ENCODE measurements at regions not wholly inside any gene's neighbourhood (a gene's known extent, or its start where the extent isn't known, plus 50 kb on each side); places are given as distances from the start of the nearest gene placed in this dataset.

- TF ChIP-seq CEBPB (IDR thresholded peaks at IDR 0.05) (no peak), USF1 (IDR thresholded peaks at IDR 0.05) (no peak), TCF12 (IDR thresholded peaks at IDR 0.05; ENCODE audit: low read depth) (no peak), EP300 (IDR thresholded peaks at IDR 0.05; ENCODE audit: borderline replicate concordance) (no peak)
Measured at GRCh38 chr3:4030624-4031023, 231.4 kb downstream of the LRRN1 start.

- TF ChIP-seq TEAD4 (IDR thresholded peaks at IDR 0.05), result no peak
- no peak for TF ChIP-seq CREB1 (IDR thresholded peaks at IDR 0.05; ENCODE audit: low read depth)
- TF ChIP-seq ZBTB7A (IDR thresholded peaks at IDR 0.05; ENCODE audit: low read depth), result no peak
- TF ChIP-seq REST (IDR thresholded peaks at IDR 0.05; ENCODE audit: low read depth), result no peak
- no peak for TF ChIP-seq YY1 (IDR thresholded peaks at IDR 0.05; ENCODE audit: low read depth)
- no peak for TF ChIP-seq EGR1 (IDR thresholded peaks at IDR 0.05)
- no peak for TF ChIP-seq USF1 (IDR thresholded peaks at IDR 0.05)
- TF ChIP-seq NFIC (IDR thresholded peaks at IDR 0.05), result no peak
- TF ChIP-seq MAX (IDR thresholded peaks at IDR 0.05), result no peak
- TF ChIP-seq FOXM1 (IDR thresholded peaks at IDR 0.05; ENCODE audit: borderline replicate concordance, low read depth), result no peak
- no peak for TF ChIP-seq TAF1 (IDR thresholded peaks at IDR 0.05; ENCODE audit: low read depth)
- no peak for TF ChIP-seq TCF12 (IDR thresholded peaks at IDR 0.05; ENCODE audit: low read depth)
- TF ChIP-seq EP300 (IDR thresholded peaks at IDR 0.05; ENCODE audit: borderline replicate concordance), result no peak
- no peak for TF ChIP-seq RAD21 (IDR thresholded peaks at IDR 0.05; ENCODE audit: low read depth)
- TF ChIP-seq CEBPB (IDR thresholded peaks at IDR 0.05), result no peak
Measured at GRCh38 chr3:4033296-4033695, 234.1 kb downstream of the LRRN1 start.

- TF ChIP-seq EP300 (IDR thresholded peaks at IDR 0.05; ENCODE audit: borderline replicate concordance) (no peak), TAF1 (IDR thresholded peaks at IDR 0.05; ENCODE audit: low read depth) (no peak), NFIC (IDR thresholded peaks at IDR 0.05) (no peak), YY1 (IDR thresholded peaks at IDR 0.05; ENCODE audit: low read depth) (no peak), REST (IDR thresholded peaks at IDR 0.05; ENCODE audit: low read depth) (no peak), ZBTB7A (IDR thresholded peaks at IDR 0.05; ENCODE audit: low read depth) (no peak)
Measured at GRCh38 chr3:4036046-4036445, 236.8 kb downstream of the LRRN1 start.

GRCh38 chr3:4038351-4038750, 239.1 kb downstream of the LRRN1 start:
- no peak for TF ChIP-seq FOXM1 (IDR thresholded peaks at IDR 0.05; ENCODE audit: borderline replicate concordance, low read depth)
- TF ChIP-seq TAF1 (IDR thresholded peaks at IDR 0.05; ENCODE audit: low read depth), result no peak
- no peak for TF ChIP-seq TCF12 (IDR thresholded peaks at IDR 0.05; ENCODE audit: low read depth)
- no peak for TF ChIP-seq USF1 (IDR thresholded peaks at IDR 0.05)
- TF ChIP-seq ZBTB7A (IDR thresholded peaks at IDR 0.05; ENCODE audit: low read depth), result no peak
- no peak for TF ChIP-seq CREB1 (IDR thresholded peaks at IDR 0.05; ENCODE audit: low read depth)
- no peak for TF ChIP-seq EP300 (IDR thresholded peaks at IDR 0.05; ENCODE audit: borderline replicate concordance)
- TF ChIP-seq EGR1 (IDR thresholded peaks at IDR 0.05), result no peak
- TF ChIP-seq CEBPB (IDR thresholded peaks at IDR 0.05), result no peak
- no peak for TF ChIP-seq RAD21 (IDR thresholded peaks at IDR 0.05; ENCODE audit: low read depth)
- TF ChIP-seq NFIC (IDR thresholded peaks at IDR 0.05), result no peak
- no peak for TF ChIP-seq YY1 (IDR thresholded peaks at IDR 0.05; ENCODE audit: low read depth)
- TF ChIP-seq REST (IDR thresholded peaks at IDR 0.05; ENCODE audit: low read depth), result no peak

- TF ChIP-seq TEAD4 (IDR thresholded peaks at IDR 0.05), result no peak
- TF ChIP-seq TCF12 (IDR thresholded peaks at IDR 0.05; ENCODE audit: low read depth), result no peak
- no peak for TF ChIP-seq REST (IDR thresholded peaks at IDR 0.05; ENCODE audit: low read depth)
- TF ChIP-seq YY1 (IDR thresholded peaks at IDR 0.05; ENCODE audit: low read depth), result no peak
- no peak for TF ChIP-seq USF1 (IDR thresholded peaks at IDR 0.05)
- no peak for TF ChIP-seq CEBPB (IDR thresholded peaks at IDR 0.05)
- no peak for TF ChIP-seq EP300 (IDR thresholded peaks at IDR 0.05; ENCODE audit: borderline replicate concordance)
Measured at GRCh38 chr3:4042070-4042469, 242.8 kb downstream of the LRRN1 start.
